ENCODE measurements at regions not wholly inside any gene's neighbourhood (a gene's known extent, or its start where the extent isn't known, plus 50 kb on each side); places are given as distances from the start of the nearest gene placed in this dataset.

DNA sequence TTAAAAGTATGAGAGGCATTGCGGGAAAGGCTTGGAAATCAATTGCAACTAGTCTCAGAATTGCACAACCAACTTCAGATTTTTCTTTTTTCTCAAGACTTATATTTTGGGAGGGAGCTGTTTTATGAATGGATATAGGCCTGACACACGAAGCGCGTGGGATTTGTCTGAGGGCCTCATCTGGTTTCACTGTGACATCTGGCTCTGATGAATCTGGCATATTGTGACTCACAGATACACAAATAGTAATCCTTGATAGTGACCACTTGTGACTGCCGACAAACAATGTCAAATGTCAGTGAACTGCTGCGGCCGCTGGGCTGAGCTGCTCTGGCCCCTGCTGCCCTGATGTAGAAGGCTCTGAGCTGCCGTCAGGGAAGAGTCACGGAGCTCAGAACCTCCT is 655.1 kb downstream of the INHBA start:
- peak; percentile 54 for ATAC-seq
- no peak for TF ChIP-seq BACH2 (CRISPR knock-in tag; IDR thresholded peaks at IDR 0.05; ENCODE audit: borderline replicate concordance)
- TF ChIP-seq, protein P1, sequence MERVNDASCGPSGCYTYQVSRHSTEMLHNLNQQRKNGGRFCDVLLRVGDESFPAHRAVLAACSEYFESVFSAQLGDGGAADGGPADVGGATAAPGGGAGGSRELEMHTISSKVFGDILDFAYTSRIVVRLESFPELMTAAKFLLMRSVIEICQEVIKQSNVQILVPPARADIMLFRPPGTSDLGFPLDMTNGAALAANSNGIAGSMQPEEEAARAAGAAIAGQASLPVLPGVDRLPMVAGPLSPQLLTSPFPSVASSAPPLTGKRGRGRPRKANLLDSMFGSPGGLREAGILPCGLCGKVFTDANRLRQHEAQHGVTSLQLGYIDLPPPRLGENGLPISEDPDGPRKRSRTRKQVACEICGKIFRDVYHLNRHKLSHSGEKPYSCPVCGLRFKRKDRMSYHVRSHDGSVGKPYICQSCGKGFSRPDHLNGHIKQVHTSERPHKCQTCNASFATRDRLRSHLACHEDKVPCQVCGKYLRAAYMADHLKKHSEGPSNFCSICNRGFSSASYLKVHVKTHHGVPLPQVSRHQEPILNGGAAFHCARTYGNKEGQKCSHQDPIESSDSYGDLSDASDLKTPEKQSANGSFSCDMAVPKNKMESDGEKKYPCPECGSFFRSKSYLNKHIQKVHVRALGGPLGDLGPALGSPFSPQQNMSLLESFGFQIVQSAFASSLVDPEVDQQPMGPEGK (CRISPR knock-in tag; IDR thresholded peaks at IDR 0.05; ENCODE audit: borderline replicate concordance) = no peak
- TF ChIP-seq, protein P2, sequence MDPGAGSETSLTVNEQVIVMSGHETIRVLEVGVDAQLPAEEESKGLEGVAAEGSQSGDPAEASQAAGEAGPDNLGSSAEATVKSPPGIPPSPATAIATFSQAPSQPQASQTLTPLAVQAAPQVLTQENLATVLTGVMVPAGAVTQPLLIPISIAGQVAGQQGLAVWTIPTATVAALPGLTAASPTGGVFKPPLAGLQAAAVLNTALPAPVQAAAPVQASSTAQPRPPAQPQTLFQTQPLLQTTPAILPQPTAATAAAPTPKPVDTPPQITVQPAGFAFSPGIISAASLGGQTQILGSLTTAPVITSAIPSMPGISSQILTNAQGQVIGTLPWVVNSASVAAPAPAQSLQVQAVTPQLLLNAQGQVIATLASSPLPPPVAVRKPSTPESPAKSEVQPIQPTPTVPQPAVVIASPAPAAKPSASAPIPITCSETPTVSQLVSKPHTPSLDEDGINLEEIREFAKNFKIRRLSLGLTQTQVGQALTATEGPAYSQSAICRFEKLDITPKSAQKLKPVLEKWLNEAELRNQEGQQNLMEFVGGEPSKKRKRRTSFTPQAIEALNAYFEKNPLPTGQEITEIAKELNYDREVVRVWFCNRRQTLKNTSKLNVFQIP (CRISPR knock-in tag; IDR thresholded peaks at IDR 0.05; ENCODE audit: borderline replicate concordance, low read depth) = no peak
- peak; percentile 34; the same call in 1 of the 2 replicates for TF ChIP-seq TCF4 (CRISPR knock-in tag; IDR thresholded peaks at IDR 0.05; ENCODE audit: borderline replicate concordance)

DNA sequence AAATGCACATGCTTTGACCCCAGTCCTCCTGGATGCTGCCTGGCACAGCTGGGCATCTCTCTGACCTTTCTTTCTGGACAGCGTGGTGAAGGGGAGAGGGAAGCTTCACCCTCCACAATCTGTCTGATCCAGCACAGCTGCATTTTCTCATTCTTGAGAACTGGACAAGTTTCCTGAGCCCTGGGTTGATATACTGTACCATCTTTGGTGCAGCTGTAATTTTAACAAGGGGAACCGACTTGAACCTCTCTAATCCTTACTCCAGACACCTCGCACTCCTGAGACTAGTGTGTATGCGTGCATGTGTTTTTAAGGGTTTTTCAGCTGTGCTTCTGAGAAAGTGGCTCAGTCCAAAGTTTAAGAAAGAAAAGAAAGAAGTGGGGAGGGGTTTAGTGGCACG is 655.7 kb downstream of the INHBA start:
- no peak; the same call in 2 of the 3 replicates for ATAC-seq
- TF ChIP-seq, protein P2 (CRISPR knock-in tag; IDR thresholded peaks at IDR 0.05; ENCODE audit: borderline replicate concordance, low read depth) = no peak
- TF ChIP-seq BACH2 (CRISPR knock-in tag; IDR thresholded peaks at IDR 0.05; ENCODE audit: borderline replicate concordance) (no peak), SNAI2 (CRISPR knock-in tag; IDR thresholded peaks at IDR 0.05) (no peak), ZC3H10 (CRISPR knock-in tag; IDR thresholded peaks at IDR 0.05) (no peak)

DNA sequence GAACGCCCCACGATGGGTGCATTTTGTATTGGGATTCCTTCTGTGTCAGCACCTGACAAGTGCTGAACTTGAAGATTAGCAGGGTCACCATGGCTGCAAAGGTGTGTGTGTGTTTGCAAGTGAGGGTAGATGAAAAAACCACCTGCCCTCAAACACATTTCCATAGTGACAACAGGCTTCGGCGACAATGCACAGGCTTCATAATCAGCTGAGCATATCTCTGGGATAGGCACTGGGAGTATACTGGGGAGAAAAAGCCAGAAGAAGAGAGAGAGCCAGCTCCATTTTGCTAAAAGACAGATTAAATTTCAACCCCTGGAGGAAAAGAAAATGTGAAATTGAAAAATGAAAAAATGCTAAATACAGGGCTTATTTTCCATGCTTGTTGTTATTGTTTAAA is 656.1 kb downstream of the INHBA start:
- no peak for ATAC-seq
- no peak for TF ChIP-seq CSDC2 (CRISPR knock-in tag; IDR thresholded peaks at IDR 0.05)
- TF ChIP-seq ARNTL (CRISPR knock-in tag; IDR thresholded peaks at IDR 0.05; ENCODE audit: borderline replicate concordance, low read depth) = no peak
- TF ChIP-seq, protein P2 (CRISPR knock-in tag; IDR thresholded peaks at IDR 0.05; ENCODE audit: borderline replicate concordance, low read depth) = no peak
- no peak for TF ChIP-seq GLIS3 (CRISPR knock-in tag; IDR thresholded peaks at IDR 0.05)
- TF ChIP-seq TCF4 (CRISPR knock-in tag; IDR thresholded peaks at IDR 0.05; ENCODE audit: borderline replicate concordance) = no peak
- TF ChIP-seq OSR1 (CRISPR knock-in tag; IDR thresholded peaks at IDR 0.05) = no peak
- no peak for TF ChIP-seq SNAI2 (CRISPR knock-in tag; IDR thresholded peaks at IDR 0.05)
- no peak for TF ChIP-seq TOX (CRISPR knock-in tag; IDR thresholded peaks at IDR 0.05; ENCODE audit: borderline replicate concordance)
- no peak for TF ChIP-seq ZFP30 (CRISPR knock-in tag; IDR thresholded peaks at IDR 0.05)
- no peak for TF ChIP-seq ZC3H10 (CRISPR knock-in tag; IDR thresholded peaks at IDR 0.05)
- TF ChIP-seq ZNF565 (CRISPR knock-in tag; conservative IDR thresholded peaks at IDR 0.05; ENCODE audit: low read depth) = no peak
- TF ChIP-seq PPARA (CRISPR knock-in tag; IDR thresholded peaks at IDR 0.05; ENCODE audit: borderline replicate concordance) = no peak
- no peak for TF ChIP-seq RARB (CRISPR knock-in tag; IDR thresholded peaks at IDR 0.05)
- TF ChIP-seq, protein P1 (CRISPR knock-in tag; IDR thresholded peaks at IDR 0.05; ENCODE audit: borderline replicate concordance) = no peak

DNA sequence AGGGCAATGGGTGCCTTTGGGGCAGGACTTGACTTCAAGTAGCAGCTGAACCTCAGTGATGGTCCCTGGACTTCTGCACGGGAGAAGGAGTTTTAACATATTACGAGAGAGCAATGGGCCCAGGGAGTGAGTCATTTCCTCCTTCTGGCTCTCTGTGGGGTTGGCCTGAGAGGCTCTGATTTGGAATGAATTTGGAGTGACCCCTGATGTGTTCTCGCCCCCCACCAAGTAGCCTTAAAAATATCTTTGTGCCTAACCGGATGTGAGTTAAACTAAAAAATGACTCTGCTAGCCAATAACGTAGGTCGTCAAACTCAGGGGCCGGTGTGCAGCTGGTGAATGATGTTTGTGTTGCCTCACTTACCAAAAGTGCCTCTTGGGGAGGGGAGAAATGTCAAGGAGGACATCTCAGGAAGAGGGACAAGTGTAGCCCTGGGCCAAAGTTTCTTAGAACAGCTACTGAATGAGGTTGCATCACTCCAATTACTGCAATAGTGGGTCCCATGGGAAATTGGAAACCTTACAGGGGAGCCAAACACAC is 656.6 kb downstream of the INHBA start:
- ATAC-seq = peak; percentile 50
- TF ChIP-seq ESRRG (CRISPR knock-in tag; IDR thresholded peaks at IDR 0.05) (no peak), CSDC2 (CRISPR knock-in tag; IDR thresholded peaks at IDR 0.05) (no peak), RARB (CRISPR knock-in tag; IDR thresholded peaks at IDR 0.05) (no peak), PPARA (CRISPR knock-in tag; IDR thresholded peaks at IDR 0.05; ENCODE audit: borderline replicate concordance) (no peak)

All from SK-N-SH treated with all-trans-retinoic acid at 6 μM for 48 hours (cell line).